Colon (tissue), 2 donors: ENCODE measurements at regions not wholly inside any gene's neighbourhood (a gene's known extent, or its start where the extent isn't known, plus 50 kb on each side); places are given as distances from the start of the nearest gene placed in this dataset.

Source experiments
- FAIRE-seq: peaks from 2 replicates; lab custom pipeline; 2012; peaks lifted over from hg19 to GRCh38; lab: Jason Lieb, UNC
- donor health status: control.
- donor health status: control.

DNA sequence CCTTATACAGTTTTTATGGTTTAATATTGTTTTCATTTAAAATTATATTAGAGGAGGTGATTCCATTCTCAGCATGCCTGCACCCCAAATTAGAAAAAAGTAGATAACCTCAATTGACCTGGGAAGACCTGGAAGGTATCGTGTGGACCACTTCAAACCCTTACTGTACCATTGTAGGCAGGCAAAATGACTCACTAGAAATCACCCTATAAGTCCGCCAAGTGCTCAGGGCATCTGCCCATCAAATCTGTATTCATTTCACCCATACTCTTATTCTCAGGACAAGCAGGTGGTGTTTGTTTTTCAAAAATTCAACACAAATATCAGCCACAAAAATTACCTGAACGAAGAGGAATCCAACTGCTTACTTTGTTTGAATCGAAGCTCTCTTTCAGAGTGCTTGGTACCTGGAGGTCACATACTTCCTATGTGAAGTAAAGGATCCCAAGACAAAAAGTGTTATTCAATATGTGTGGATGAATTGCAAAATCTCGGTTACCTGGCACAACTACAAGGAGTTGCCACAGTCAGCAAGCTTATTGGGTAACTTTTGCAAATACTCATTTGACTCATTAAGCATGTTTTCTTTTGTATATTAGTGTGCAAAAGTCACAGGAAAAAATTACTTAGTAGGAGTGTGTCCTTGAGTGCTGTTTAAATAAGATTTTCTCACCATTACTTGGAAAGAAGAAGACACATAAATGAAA is 216.2 kb downstream of the ENC1 start:
- no peak for FAIRE-seq

- FAIRE-seq: no peak
These were observed 217.1 kb downstream of the ENC1 start for GRCh38 chr5:74423383-74423782.

DNA sequence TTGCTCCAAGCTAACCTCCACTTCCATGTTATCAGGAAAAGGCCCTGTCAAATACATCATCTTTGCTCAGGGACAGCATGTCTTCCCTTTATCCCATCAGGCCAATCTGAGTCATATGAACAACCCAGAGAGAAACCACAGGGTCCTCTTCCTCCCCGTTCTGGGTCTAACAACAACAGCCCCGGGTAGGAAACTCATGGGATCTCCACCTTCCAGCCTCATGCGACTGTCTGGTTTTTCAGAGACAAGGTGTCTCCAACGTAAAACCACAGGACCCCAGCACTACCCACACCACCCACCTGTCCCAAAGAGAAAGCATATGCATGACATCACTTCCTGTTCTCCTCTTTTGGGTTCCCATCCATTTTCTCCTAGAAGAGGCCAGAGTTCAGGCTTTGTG is 217.9 kb downstream of the ENC1 start:
- FAIRE-seq: no peak

- no peak for FAIRE-seq
These were observed 218.5 kb downstream of the ENC1 start for GRCh38 chr5:74422030-74422429.

GRCh38 chr5:74421377-74421776 is 219.2 kb downstream of the ENC1 start:
- no peak for FAIRE-seq

DNA sequence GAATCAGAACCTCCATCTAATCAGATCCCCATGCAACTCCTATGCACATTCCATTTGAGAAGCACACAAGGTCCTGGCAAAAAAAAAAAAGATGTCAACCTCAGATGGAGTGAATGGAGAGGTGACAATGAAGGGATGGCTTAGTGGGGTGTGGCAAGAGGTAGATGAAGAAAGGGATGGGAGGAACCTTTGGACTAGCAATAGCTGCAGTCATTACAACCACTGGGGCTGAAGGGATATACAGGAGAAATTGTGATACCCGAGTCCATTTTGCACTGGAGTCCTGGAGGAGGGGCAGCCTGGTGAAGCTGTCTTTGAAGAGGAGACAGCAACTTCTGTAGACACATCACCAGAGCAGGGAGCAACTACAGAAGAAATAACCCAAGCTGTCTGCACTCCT is 219.6 kb downstream of the ENC1 start:
- FAIRE-seq: no peak

DNA sequence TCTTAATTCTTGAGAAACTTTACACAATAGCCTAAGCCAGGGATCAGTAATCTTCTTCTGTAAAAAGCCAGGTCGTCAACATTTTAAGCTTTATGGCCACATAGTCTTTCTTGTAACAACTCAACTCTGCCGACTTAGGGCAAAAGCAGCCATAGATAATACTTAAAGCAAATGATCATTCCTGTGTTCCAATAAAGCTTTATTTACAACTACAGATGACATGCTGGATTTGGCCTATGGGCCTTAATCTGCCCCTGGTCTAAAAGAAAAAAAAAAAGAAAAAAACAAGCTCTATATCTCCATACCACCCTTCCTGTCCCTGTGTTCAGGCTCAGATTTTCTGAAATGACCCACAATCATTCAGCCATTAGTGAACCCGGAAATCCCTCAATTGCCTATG is 220.3 kb downstream of the ENC1 start:
- no peak for FAIRE-seq

DNA sequence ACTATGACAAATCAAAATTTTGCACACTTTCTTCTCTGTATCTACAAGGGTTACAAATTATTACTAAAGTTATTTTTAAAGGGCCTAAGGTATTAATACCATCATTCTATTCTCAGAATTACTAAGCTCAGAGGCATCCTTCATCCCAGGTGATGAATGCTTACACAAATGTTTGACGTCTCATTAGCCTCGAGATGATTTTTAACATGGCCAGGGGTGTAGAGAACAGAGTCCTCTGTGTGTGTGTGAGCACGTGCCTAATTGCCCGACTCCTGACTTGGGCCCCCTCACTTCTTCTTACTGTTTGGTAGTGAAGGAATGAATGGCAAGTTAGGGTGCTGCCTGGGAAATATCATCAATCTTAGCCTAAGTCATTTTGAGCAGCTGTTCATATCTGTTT is 221.1 kb downstream of the ENC1 start:
- no peak for FAIRE-seq

DNA sequence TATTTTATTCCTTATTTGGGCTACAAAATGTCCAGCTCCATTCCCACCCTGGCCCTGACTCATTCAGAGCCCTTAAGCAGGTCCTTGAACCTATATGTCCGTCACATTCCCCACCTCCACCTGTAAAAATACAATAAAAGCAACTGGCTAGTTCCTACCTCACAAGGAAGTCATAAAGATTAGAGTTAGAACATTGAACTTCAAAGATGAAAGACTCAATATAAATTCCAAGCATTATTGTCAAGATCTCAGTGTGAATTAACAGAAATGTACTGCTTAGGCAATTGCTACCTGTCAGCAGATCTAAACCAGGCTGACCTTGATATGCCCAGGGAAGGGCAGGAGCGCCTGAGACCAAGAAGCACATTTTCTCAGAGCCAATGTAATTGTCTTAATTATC is 221.8 kb downstream of the ENC1 start:
- FAIRE-seq: peak; percentile 94

- no peak for FAIRE-seq
These were observed 222.3 kb downstream of the ENC1 start for GRCh38 chr5:74418261-74418660.

DNA sequence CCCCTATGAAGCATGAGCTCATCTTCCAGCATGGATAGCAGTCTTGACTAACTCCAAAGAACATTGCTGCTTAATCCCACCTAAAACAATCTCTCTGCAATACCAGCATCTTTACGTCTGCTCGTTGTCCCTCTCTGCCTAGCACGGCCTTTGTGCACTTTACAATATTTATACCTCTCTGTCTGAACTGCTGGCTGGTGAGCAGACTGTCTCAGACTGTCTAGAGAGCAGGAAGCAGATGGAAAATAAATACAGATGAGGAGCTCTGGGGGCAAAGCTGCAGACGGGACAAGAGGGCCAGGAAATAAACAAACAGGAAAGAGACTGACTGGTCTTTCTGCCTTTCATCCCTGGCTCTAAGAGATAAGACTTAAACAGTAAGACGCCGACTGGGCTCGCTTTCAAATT is 224.8 kb downstream of the ENC1 start:
- no peak for FAIRE-seq

- no peak for FAIRE-seq
These were observed 226.3 kb downstream of the ENC1 start for GRCh38 chr5:74414228-74414627.

DNA sequence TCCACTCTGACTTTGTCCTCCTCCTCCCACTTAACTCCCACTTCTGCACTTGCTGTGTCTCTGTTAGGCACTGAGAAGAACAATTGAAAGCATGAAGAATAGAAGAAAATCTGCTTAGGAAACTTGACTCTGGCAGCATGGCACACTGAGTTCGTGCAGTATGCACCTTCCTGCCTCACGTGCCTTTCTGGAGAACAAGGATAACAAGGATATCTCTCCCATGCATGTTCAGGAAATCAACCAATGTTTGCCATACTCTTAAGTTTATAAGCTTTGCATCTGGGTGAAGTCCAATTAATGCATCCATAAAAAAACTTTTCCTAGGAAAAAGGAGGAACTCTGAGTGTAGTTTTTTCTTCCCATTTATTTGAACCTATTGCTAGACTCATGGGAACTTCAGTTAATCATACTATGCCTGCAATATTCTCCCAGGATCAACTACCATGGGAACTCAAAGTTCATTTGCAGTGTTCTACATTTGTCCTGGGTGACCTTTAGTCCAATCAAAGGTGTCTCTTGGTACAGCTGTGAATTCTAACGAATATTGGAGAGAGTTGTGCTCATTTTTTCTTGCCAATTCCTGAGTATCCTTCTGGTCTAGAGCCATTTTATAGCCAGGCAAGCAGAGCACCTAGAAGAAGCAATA is 227.0 kb downstream of the ENC1 start:
- FAIRE-seq: no peak

DNA sequence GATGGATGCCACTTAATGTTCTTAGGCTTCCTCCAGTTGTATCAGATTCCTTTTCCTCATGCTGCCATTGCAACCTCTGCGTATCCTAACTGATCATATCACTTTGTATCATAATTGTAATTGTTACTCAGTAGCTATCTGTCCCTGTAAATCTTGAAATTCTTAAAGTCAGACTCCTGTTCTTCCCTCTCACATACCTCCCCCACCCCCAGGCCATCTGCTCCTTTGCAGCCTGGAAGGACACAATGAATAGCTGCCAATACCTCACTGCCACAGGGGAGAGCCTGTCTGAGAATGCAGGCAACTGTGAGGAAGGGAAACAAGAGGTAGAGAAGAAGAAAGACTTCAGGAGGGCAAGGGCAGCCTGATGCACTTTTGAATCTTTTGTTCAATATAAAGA is 228.5 kb downstream of the ENC1 start:
- no peak for FAIRE-seq

DNA sequence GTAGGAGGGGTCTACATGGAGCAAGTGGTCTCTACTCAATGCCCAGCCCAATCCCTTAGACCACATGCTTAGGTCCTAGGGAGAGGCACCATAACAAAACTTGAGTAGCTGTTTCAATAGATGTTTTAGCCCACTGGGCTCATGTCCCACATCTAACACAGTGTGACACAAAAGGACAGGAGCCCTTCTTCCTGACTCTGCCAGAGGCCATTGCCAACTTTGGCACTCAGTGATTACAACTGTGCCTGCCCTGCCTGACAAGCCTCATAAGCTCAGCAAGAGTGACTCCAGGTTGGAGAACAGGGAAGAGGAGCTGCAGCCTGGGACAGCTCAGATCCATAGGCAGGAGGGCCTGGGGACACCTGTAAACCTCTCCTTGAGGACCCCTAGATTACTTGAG is 230.8 kb downstream of the ENC1 start:
- no peak for FAIRE-seq

DNA sequence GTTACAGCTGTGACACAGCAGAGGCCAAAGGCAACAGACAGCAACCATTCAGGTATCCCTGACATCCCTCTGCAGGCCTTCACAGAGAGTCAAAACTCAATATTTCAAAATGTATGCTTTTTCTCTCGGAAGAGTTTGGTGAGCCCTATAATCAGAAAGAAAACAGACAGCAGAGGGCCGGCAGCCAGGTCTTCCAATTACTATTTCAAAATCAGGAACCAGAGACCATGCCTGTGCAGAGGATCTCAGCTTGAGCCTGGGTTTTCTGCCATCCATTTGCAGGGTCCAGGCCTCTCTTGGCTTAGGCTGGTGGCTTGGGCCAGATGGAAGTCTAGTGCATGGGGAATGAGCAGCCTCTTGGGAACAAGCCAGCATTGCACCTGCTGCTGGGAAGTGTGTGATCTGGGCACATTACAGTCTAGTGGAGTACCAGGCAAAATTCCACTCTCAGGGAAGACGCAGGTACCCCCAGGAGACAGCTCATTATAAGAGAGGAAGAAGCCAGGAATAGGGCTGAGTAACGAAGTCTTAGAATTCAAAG is 231.3 kb downstream of the ENC1 start:
- no peak for FAIRE-seq

GRCh38 chr5:74408150-74409043 is 232.1 kb downstream of the ENC1 start:
- no peak for FAIRE-seq

- no peak for FAIRE-seq
These were observed 232.8 kb downstream of the ENC1 start for GRCh38 chr5:74407701-74408100.

- no peak for FAIRE-seq
These were observed 233.7 kb downstream of the ENC1 start for GRCh38 chr5:74406844-74407243.

DNA sequence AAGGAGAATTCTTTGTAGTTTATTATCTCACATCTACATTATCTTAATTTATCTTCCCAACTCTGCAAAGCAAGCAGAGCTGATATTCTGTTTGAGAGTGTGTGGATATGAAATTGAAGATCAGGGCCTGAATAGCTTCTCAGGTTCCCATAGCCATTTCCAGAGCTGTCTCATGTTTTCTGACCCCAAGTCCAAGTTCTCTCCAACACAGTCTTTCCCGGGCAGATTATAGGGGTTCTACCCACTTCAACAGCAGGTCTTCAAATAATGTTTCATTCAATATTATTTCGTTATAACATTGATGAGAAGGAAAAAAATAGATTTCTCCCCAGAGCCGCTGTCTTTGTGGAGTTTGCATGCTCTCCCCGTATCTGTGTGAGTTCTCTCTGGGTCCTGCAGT is 234.9 kb downstream of the ENC1 start:
- FAIRE-seq: no peak

- FAIRE-seq: no peak
These were observed 235.7 kb downstream of the ENC1 start for GRCh38 chr5:74404574-74405508.

- no peak for FAIRE-seq
These were observed 236.8 kb downstream of the ENC1 start for GRCh38 chr5:74403771-74404170.
